ENCODE measurements at regions not wholly inside any gene's neighbourhood (a gene's known extent, or its start where the extent isn't known, plus 50 kb on each side); places are given as distances from the start of the nearest gene placed in this dataset.

DNA sequence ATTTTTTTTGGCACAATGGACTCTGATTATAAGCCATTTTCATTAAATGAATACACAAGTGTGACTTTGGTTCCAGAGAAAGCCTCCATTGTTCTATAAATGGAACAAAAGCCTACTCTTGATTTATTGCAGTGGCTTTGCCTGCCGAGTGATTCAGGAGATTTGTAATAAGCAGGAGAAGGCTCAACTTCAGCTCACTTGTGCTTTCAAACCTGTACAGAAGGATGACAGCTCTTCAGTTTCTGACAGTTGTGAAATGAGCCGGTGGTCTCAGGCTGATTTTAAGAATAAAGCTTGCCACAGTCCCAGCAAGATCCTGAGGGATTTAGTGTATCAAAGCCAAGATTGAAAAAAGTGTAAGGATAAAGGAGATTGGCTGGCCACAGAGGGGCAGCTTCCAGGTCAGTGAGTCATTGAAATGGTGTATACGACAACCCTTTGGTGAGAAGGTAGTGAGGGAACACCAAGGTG lies 438.8 kb upstream of the TGFBR2 start:
- DNase-seq (ENCODE audit: low spot score): peak; percentile 62

DNA sequence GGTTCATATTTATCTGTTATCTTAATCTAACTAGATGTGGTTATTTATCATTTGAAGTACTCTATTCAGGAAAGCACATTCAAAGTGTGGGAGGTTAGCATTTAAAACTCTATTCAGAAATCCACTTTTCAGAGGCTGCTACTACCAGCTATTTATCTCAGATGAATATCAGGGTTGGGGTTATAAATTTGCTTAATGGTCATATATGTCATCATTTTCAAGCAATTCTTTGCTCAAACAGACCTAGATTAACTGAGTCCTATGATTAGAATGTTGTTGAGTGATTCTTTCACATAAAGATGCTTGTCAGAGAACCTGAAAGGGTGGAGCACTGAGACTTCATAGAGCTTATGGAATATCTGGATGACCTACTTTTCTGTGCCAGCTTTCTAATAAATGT lies 436.9 kb upstream of the TGFBR2 start:
- no peak for DNase-seq (ENCODE audit: low spot score)

GRCh38 chr3:30170681-30171438 lies 435.5 kb upstream of the TGFBR2 start:
- DNase-seq (ENCODE audit: low spot score): peak; percentile 40

DNA sequence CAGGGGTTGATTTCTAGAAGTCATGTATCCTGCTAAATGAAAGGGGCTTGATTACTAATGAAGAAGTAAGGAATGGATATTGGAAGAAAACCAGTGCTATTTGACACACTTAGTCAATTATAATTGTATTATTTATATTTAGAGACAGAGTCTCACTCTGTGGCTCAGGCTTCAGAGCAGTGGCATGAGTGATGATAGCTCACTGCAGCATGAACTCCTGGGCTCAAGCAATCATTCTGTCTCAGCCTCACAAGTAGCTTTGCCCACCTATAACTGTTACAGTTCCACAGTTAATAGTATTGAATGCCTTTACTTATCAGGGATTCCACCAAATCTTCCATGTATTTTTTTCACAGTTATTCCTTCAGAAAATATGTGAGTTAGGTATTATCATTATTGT lies 432.0 kb upstream of the TGFBR2 start:
- no peak for DNase-seq (ENCODE audit: low spot score)

- no peak for DNase-seq (ENCODE audit: low spot score)
Measured at GRCh38 chr3:30180310-30181177, 425.9 kb upstream of the TGFBR2 start.

GRCh38 chr3:30181178-30181465 lies 425.3 kb upstream of the TGFBR2 start:
- no peak for DNase-seq (ENCODE audit: low spot score)

DNA sequence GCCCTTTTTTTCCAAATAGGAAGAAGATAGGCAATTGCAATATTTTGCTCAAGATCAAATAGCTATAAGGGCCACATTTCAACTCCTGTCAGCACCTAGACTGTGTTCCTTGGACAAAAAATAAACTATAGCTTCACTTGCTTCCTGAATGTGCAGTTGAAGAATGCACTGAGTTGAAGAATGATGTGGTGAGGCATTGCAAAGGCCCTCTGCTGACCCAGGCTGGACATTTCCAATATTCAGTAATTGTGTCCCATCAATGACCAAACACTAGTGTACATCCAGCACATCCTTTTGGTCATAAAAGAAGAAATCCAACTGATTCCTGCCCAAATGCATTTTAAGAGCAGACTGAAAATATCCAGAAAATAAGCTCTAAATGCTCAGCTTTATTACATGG lies 424.8 kb upstream of the TGFBR2 start:
- DNase-seq (ENCODE audit: low spot score): no peak

- DNase-seq (ENCODE audit: low spot score): no peak
Measured at GRCh38 chr3:30183421-30183820, 423.0 kb upstream of the TGFBR2 start.

DNA sequence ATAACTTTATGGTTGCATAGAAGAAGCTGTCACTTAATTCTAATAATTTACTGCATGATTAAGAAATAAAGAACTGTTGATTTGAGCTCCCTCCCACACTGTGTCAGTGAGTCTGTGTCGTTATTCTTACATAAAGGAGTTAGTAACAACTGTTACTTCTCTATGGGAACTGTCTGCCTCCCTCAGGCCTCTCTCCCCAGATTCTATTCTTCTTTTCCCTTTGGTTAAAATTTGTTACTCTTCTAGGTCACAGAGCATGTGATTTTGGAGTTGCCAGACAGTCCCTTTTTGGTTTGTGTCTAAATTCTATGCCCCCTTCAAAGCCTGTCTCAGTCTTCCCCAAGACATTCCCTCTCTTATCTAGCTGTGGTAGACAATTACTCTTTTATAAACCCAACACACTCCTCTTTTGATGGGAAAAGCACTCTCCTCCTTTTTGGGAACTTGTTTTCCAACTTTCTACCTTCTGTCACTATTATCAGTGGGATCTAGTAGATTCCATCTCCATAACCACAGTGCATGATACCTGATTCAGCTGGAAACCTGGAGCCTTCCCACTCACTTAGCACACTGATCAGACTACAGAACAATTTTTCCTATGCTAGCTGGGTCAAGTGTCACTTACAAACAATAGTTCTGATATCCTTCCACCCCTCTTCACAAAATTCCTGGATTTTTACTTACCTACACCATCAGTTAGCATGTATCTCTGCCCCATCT lies 422.1 kb upstream of the TGFBR2 start:
- peak; percentile 54 for DNase-seq (ENCODE audit: low spot score)

DNA sequence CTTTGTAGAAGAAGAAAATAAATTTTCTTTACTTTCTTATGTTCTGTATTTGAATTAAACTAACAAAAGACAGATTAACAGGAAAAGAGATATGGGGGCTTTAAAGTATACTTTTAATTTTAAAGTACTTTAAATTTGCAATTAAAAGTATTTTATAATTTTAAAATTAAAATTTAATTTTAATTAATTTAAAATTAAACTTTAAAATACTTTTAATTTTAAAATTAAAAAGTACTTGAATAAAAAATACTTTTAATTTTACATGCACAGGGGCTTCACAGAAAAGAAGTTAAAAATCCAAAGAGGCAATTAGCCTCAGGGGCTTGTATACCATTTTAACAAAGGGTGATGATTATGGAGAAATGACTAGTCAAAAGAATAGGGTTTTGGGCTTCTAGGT lies 420.5 kb upstream of the TGFBR2 start:
- DNase-seq (ENCODE audit: low spot score): no peak

- no peak for DNase-seq (ENCODE audit: low spot score)
Measured at GRCh38 chr3:30186741-30187219, 419.6 kb upstream of the TGFBR2 start.

- DNase-seq (ENCODE audit: low spot score): no peak
Measured at GRCh38 chr3:30187366-30187765, 419.0 kb upstream of the TGFBR2 start.

- no peak for DNase-seq (ENCODE audit: low spot score)
Measured at GRCh38 chr3:30188713-30189112, 417.7 kb upstream of the TGFBR2 start.

DNA sequence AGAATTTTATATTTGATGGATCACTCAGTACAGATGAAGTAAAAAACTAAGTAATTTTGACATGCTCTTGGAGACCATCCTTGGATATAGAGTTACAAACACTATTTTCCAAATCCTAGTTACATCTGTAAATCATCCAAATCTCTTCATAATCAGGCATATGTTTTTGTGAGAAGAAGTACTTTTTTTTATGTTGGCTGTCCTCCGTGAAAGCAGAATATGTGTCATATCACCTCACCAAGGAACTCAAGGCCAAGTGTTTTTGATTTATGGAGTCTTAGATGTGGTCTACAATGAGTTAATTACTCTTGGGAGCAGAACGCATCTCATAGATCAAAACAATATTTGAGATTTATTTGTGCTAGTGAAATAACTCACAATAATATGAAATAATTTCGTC lies 416.5 kb upstream of the TGFBR2 start:
- DNase-seq (ENCODE audit: low spot score): no peak

GRCh38 chr3:30193625-30194044 lies 412.8 kb upstream of the TGFBR2 start:
- no peak for DNase-seq (ENCODE audit: low spot score)

- no peak for DNase-seq (ENCODE audit: low spot score)
Measured at GRCh38 chr3:30195352-30195751, 411.0 kb upstream of the TGFBR2 start.

GRCh38 chr3:30198162-30198561 lies 408.2 kb upstream of the TGFBR2 start:
- no peak for DNase-seq (ENCODE audit: low spot score)

- peak; percentile 84 for DNase-seq (ENCODE audit: low spot score)
Measured at GRCh38 chr3:30199096-30199759, 407.2 kb upstream of the TGFBR2 start.

- no peak for DNase-seq (ENCODE audit: low spot score)
Measured at GRCh38 chr3:30199855-30200254, 406.5 kb upstream of the TGFBR2 start.

DNA sequence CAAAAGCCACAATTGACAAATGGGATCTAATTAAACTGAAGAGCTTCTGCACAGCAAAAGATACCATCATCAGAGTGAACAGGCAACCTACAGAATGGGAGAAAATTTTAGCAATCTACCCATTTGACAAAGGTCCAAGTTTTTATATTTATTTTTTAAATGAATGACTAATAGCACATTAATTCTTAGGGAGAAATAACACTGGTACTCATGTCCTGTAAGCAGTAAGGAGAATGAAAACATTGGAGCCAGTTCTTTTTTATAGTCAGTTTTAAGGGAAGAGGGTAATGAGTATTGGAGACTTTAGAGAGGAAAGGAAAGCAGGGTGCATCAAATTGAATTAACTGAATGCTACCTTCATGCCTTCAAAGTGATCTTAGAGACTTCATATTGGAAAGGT lies 404.7 kb upstream of the TGFBR2 start:
- no peak for DNase-seq (ENCODE audit: low spot score)

DNA sequence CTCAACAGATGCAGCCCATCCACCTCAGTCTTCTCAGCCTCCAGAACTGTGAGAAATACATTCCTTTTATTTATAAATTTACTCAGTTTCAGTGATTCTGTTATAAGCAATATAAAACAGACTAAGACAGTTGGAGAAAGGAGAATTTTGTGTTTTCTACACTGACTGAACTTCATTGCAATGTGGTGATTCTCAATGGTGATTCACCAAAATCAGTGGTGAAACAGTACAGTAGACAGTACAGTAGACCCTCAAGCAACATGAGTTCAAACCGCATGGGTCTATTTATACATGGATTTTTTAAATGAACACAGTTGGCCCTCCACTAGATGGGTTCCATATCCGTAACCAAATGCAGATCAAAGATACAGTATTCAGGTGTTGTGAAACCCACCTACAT lies 403.1 kb upstream of the TGFBR2 start:
- no peak for DNase-seq (ENCODE audit: low spot score)

DNA sequence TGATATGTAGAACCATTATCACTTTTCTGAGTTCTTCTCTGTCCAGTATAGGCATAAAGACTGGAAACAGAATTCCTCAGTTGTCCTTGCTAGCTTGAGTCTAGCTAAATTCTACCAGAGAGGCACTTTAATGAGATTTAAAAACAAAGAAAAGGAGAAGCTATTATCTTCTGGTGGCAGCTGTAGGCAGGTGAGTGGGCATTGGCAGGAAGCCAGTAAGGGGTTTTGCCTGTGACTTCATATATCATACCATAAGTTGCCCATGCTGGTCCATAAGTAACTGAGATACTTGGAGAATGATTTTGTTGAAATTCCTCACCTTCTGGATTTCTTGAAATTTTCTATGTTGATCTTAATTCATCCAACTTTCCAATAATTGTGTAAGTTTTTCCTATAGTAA lies 402.3 kb upstream of the TGFBR2 start:
- DNase-seq (ENCODE audit: low spot score): no peak

Data from HT-29 (cell line).